ENCODE measurements at regions not wholly inside any gene's neighbourhood (a gene's known extent, or its start where the extent isn't known, plus 50 kb on each side); places are given as distances from the start of the nearest gene placed in this dataset.

DNA sequence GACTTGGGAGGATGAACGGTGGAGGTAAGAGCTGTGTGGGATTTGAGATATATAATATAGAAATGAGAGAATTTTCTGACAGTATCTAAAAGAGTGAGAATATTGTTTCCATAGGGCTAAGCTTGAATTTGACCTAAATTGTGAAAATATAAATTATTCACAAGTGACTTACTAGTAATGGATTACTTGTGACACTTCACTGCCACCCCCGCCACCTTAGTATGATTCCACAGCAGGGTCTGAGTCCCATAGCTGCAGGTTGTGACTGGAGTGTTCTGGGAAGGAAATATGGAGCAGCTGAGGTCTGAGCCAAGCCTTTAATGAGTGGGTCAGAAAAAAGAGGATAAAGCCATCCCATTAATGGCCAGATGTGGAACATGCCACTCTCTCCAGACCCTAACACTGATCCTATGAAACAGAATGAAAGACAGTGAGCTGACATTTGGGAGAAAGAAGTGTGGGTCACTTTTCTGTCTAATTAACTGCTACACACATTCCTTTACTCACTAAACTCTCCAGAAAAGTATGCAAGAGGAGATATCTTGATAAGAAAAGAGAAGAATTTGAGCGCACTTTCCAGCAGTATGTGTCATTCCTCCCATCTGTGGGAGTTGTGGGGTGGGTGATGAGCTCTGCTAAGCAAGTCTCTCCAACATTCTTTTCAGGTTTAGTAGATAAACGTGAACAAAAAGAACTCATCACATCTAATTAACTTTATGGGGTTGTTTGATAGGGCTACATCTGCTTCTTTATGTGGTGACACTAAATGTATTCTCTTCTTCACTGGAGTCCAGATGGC, 1193.4 kb downstream of the SORCS3 start:
- ATAC-seq (no peak), DNase-seq (ENCODE audit: low spot score) (no peak)
- peaks cover 8% of the 10 kb centered on the region for H3K4me1 Mint-ChIP-seq
- H3K9me3 Mint-ChIP-seq: no peaks in the 10 kb centered on the region
- no peaks in the 10 kb centered on the region for H3K36me3 Mint-ChIP-seq
- H3K4me3 Mint-ChIP-seq: no peak overlapping the region
- CTCF ChIA-PET: no interaction called here
- no peak overlapping the region for H3K27ac Mint-ChIP-seq
- TF ChIP-seq, protein P1, sequence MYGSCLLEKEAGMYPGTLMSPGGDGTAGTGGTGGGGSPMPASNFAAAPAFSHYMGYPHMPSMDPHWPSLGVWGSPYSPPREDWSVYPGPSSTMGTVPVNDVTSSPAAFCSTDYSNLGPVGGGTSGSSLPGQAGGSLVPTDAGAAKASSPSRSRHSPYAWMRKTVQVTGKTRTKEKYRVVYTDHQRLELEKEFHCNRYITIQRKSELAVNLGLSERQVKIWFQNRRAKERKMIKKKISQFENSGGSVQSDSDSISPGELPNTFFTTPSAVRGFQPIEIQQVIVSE (CRISPR knock-in tag; IDR thresholded peaks at IDR 0.05; ENCODE audit: borderline replicate concordance): no peak
- TF ChIP-seq NFE2L1 (CRISPR knock-in tag; IDR thresholded peaks at IDR 0.05) (no peak), ZNF138 (CRISPR knock-in tag; conservative IDR thresholded peaks at IDR 0.05) (no peak), ELF4 (CRISPR knock-in tag; IDR thresholded peaks at IDR 0.05; ENCODE audit: low read depth) (no peak), SMAD3 (CRISPR knock-in tag; IDR thresholded peaks at IDR 0.05; ENCODE audit: borderline replicate concordance) (no peak), NR2C2 (CRISPR knock-in tag; IDR thresholded peaks at IDR 0.05) (no peak), KAT7 (CRISPR knock-in tag; IDR thresholded peaks at IDR 0.05; ENCODE audit: borderline replicate concordance) (no peak)
- TF ChIP-seq, protein P2, sequence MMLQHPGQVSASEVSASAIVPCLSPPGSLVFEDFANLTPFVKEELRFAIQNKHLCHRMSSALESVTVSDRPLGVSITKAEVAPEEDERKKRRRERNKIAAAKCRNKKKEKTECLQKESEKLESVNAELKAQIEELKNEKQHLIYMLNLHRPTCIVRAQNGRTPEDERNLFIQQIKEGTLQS (CRISPR knock-in tag; conservative IDR thresholded peaks at IDR 0.05): no peak
- TF ChIP-seq, protein P3, sequence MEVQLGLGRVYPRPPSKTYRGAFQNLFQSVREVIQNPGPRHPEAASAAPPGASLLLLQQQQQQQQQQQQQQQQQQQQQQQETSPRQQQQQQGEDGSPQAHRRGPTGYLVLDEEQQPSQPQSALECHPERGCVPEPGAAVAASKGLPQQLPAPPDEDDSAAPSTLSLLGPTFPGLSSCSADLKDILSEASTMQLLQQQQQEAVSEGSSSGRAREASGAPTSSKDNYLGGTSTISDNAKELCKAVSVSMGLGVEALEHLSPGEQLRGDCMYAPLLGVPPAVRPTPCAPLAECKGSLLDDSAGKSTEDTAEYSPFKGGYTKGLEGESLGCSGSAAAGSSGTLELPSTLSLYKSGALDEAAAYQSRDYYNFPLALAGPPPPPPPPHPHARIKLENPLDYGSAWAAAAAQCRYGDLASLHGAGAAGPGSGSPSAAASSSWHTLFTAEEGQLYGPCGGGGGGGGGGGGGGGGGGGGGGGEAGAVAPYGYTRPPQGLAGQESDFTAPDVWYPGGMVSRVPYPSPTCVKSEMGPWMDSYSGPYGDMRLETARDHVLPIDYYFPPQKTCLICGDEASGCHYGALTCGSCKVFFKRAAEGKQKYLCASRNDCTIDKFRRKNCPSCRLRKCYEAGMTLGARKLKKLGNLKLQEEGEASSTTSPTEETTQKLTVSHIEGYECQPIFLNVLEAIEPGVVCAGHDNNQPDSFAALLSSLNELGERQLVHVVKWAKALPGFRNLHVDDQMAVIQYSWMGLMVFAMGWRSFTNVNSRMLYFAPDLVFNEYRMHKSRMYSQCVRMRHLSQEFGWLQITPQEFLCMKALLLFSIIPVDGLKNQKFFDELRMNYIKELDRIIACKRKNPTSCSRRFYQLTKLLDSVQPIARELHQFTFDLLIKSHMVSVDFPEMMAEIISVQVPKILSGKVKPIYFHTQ (CRISPR knock-in tag; IDR thresholded peaks at IDR 0.05): no peak
- POLR2A ChIA-PET: no interaction called here
- H3K27me3 Mint-ChIP-seq (ENCODE audit: low read depth): no peaks in the 10 kb centered on the region

DNA sequence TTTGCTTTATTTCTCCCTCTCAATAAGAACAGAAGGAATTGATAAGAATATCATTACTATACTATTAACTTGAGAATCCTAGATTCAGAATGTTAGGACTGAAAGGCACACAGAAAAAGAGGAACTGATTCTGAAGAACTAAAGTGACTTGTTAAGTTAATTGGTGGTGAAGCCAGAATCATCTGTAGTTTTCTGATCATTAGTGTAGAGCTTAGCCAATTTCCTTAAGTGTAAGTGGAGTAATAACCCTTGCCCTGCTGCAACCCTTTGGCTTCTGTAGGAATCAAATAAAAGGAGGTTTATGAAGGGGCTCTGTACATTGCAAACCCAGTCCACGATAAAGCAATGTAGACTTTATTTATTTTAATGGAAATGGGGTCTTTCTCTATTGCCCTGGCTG, 1186.0 kb downstream of the SORCS3 start:
- H3K36me3 Mint-ChIP-seq: no peaks in the 10 kb centered on the region
- no peaks in the 10 kb centered on the region for H3K27me3 Mint-ChIP-seq (ENCODE audit: low read depth)
- no peak overlapping the region for H3K4me3 Mint-ChIP-seq
- H3K9me3 Mint-ChIP-seq: peaks cover 15% of the 10 kb centered on the region
- H3K27ac Mint-ChIP-seq: no peak overlapping the region
- ATAC-seq (no peak), DNase-seq (ENCODE audit: low spot score) (no peak)
- ChIA-PET POLR2A (no interaction called here), CTCF (no interaction called here)
- H3K4me1 Mint-ChIP-seq: no peaks in the 10 kb centered on the region
- TF ChIP-seq, protein P4, sequence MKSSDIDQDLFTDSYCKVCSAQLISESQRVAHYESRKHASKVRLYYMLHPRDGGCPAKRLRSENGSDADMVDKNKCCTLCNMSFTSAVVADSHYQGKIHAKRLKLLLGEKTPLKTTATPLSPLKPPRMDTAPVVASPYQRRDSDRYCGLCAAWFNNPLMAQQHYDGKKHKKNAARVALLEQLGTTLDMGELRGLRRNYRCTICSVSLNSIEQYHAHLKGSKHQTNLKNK (CRISPR knock-in tag; IDR thresholded peaks at IDR 0.05): no peak
- TF ChIP-seq NR3C1 (CRISPR knock-in tag; conservative IDR thresholded peaks at IDR 0.05; ENCODE audit: low read depth): no peak
- TF ChIP-seq ESRRA (CRISPR knock-in tag; IDR thresholded peaks at IDR 0.05; ENCODE audit: borderline replicate concordance): no peak
- no peak for TF ChIP-seq GTF2I (CRISPR knock-in tag; conservative IDR thresholded peaks at IDR 0.05)
- TF ChIP-seq, protein P5, sequence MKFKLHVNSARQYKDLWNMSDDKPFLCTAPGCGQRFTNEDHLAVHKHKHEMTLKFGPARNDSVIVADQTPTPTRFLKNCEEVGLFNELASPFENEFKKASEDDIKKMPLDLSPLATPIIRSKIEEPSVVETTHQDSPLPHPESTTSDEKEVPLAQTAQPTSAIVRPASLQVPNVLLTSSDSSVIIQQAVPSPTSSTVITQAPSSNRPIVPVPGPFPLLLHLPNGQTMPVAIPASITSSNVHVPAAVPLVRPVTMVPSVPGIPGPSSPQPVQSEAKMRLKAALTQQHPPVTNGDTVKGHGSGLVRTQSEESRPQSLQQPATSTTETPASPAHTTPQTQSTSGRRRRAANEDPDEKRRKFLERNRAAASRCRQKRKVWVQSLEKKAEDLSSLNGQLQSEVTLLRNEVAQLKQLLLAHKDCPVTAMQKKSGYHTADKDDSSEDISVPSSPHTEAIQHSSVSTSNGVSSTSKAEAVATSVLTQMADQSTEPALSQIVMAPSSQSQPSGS (CRISPR knock-in tag; IDR thresholded peaks at IDR 0.05; ENCODE audit: borderline replicate concordance, low read depth): no peak
- TF ChIP-seq, protein P6, sequence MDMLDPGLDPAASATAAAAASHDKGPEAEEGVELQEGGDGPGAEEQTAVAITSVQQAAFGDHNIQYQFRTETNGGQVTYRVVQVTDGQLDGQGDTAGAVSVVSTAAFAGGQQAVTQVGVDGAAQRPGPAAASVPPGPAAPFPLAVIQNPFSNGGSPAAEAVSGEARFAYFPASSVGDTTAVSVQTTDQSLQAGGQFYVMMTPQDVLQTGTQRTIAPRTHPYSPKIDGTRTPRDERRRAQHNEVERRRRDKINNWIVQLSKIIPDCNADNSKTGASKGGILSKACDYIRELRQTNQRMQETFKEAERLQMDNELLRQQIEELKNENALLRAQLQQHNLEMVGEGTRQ (CRISPR knock-in tag; IDR thresholded peaks at IDR 0.05): no peak
- TF ChIP-seq, protein P7, sequence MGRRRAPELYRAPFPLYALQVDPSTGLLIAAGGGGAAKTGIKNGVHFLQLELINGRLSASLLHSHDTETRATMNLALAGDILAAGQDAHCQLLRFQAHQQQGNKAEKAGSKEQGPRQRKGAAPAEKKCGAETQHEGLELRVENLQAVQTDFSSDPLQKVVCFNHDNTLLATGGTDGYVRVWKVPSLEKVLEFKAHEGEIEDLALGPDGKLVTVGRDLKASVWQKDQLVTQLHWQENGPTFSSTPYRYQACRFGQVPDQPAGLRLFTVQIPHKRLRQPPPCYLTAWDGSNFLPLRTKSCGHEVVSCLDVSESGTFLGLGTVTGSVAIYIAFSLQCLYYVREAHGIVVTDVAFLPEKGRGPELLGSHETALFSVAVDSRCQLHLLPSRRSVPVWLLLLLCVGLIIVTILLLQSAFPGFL (CRISPR knock-in tag; IDR thresholded peaks at IDR 0.05; ENCODE audit: borderline replicate concordance): no peak
- TF ChIP-seq, protein P8, sequence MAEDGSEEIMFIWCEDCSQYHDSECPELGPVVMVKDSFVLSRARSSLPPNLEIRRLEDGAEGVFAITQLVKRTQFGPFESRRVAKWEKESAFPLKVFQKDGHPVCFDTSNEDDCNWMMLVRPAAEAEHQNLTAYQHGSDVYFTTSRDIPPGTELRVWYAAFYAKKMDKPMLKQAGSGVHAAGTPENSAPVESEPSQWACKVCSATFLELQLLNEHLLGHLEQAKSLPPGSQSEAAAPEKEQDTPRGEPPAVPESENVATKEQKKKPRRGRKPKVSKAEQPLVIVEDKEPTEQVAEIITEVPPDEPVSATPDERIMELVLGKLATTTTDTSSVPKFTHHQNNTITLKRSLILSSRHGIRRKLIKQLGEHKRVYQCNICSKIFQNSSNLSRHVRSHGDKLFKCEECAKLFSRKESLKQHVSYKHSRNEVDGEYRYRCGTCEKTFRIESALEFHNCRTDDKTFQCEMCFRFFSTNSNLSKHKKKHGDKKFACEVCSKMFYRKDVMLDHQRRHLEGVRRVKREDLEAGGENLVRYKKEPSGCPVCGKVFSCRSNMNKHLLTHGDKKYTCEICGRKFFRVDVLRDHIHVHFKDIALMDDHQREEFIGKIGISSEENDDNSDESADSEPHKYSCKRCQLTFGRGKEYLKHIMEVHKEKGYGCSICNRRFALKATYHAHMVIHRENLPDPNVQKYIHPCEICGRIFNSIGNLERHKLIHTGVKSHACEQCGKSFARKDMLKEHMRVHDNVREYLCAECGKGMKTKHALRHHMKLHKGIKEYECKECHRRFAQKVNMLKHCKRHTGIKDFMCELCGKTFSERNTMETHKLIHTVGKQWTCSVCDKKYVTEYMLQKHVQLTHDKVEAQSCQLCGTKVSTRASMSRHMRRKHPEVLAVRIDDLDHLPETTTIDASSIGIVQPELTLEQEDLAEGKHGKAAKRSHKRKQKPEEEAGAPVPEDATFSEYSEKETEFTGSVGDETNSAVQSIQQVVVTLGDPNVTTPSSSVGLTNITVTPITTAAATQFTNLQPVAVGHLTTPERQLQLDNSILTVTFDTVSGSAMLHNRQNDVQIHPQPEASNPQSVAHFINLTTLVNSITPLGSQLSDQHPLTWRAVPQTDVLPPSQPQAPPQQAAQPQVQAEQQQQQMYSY (CRISPR knock-in tag; IDR thresholded peaks at IDR 0.05): no peak
- TF ChIP-seq CBFB (CRISPR knock-in tag; IDR thresholded peaks at IDR 0.05; ENCODE audit: low read depth): no peak
- TF ChIP-seq FOXP1 (CRISPR knock-in tag; IDR thresholded peaks at IDR 0.05; ENCODE audit: borderline replicate concordance): no peak
- TF ChIP-seq, protein P9, sequence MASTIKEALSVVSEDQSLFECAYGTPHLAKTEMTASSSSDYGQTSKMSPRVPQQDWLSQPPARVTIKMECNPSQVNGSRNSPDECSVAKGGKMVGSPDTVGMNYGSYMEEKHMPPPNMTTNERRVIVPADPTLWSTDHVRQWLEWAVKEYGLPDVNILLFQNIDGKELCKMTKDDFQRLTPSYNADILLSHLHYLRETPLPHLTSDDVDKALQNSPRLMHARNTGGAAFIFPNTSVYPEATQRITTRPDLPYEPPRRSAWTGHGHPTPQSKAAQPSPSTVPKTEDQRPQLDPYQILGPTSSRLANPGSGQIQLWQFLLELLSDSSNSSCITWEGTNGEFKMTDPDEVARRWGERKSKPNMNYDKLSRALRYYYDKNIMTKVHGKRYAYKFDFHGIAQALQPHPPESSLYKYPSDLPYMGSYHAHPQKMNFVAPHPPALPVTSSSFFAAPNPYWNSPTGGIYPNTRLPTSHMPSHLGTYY (CRISPR knock-in tag; IDR thresholded peaks at IDR 0.05): no peak
- TF ChIP-seq ZNF263 (CRISPR knock-in tag; IDR thresholded peaks at IDR 0.05; ENCODE audit: low read depth): no peak
